ENCODE measurements at regions not wholly inside any gene's neighbourhood (a gene's known extent, or its start where the extent isn't known, plus 50 kb on each side); places are given as distances from the start of the nearest gene placed in this dataset.

DNA sequence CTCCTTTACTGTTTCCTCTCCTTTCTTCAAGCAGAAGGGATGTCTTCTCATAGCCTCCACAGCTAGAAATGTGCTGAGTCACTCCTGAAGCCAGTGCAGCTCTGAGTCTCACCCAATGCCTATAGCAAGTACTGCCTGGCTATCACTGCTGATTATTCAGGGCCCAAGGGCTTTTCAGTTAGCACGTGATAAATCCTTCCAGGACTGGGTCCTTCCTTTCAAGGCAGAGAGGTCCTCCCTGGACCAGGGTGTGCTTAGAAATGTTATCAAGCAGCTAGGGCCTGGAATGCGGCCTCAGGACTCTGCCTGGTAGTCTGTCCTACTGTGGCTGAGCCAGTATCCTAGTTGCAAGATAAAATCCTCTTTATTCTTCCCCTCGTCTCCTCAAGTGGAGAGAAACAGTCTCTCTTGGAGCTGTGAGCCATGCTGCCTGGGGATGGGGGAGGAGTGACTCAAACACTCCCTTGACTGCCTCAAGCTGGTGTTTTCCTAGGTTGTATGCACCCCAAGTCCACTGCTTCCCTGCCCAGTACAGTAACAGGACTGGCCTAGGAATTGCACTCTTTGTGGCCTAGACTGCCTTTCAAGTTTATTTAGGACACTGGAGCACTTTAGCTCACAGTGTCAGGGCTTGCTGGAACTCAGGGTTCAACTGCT lies 198.7 kb upstream of the SERP2 start:
- TF ChIP-seq FOXP2 (optimal IDR thresholded peaks at IDR 0.05; ENCODE audit: borderline replicate concordance, extremely low read depth, extremely low read length, insufficient read depth) (no peak), POLR2AphosphoS5 (IDR thresholded peaks at IDR 0.05; ENCODE audit: low read depth, low read length) (no peak), SIN3A (IDR thresholded peaks at IDR 0.05; ENCODE audit: borderline replicate concordance, insufficient read depth, low read length) (no peak), TAF1 (IDR thresholded peaks at IDR 0.05; ENCODE audit: borderline replicate concordance, insufficient read depth, low read length) (no peak)
- TF ChIP-seq, protein P1, sequence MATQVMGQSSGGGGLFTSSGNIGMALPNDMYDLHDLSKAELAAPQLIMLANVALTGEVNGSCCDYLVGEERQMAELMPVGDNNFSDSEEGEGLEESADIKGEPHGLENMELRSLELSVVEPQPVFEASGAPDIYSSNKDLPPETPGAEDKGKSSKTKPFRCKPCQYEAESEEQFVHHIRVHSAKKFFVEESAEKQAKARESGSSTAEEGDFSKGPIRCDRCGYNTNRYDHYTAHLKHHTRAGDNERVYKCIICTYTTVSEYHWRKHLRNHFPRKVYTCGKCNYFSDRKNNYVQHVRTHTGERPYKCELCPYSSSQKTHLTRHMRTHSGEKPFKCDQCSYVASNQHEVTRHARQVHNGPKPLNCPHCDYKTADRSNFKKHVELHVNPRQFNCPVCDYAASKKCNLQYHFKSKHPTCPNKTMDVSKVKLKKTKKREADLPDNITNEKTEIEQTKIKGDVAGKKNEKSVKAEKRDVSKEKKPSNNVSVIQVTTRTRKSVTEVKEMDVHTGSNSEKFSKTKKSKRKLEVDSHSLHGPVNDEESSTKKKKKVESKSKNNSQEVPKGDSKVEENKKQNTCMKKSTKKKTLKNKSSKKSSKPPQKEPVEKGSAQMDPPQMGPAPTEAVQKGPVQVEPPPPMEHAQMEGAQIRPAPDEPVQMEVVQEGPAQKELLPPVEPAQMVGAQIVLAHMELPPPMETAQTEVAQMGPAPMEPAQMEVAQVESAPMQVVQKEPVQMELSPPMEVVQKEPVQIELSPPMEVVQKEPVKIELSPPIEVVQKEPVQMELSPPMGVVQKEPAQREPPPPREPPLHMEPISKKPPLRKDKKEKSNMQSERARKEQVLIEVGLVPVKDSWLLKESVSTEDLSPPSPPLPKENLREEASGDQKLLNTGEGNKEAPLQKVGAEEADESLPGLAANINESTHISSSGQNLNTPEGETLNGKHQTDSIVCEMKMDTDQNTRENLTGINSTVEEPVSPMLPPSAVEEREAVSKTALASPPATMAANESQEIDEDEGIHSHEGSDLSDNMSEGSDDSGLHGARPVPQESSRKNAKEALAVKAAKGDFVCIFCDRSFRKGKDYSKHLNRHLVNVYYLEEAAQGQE (IDR thresholded peaks at IDR 0.05; ENCODE audit: insufficient read depth in 1 of 2, low read depth in 2 of 2, low read length in 2 of 2): no peak

GRCh38 chr13:44176173-44176572 lies 197.5 kb upstream of the SERP2 start:
- TF ChIP-seq FOXP2 (optimal IDR thresholded peaks at IDR 0.05; ENCODE audit: borderline replicate concordance, extremely low read depth, extremely low read length, insufficient read depth): no peak
- TF ChIP-seq SIN3A (IDR thresholded peaks at IDR 0.05; ENCODE audit: borderline replicate concordance, insufficient read depth, low read length): no peak
- TF ChIP-seq, protein P1 (IDR thresholded peaks at IDR 0.05; ENCODE audit: insufficient read depth in 1 of 2, low read depth in 2 of 2, low read length in 2 of 2): no peak

- TF ChIP-seq FOXP2 (optimal IDR thresholded peaks at IDR 0.05; ENCODE audit: borderline replicate concordance, extremely low read depth, extremely low read length, insufficient read depth) (no peak), POLR2AphosphoS5 (IDR thresholded peaks at IDR 0.05; ENCODE audit: low read depth, low read length) (no peak), TAF1 (IDR thresholded peaks at IDR 0.05; ENCODE audit: borderline replicate concordance, insufficient read depth, low read length) (no peak), SIN3A (IDR thresholded peaks at IDR 0.05; ENCODE audit: borderline replicate concordance, insufficient read depth, low read length) (no peak)
- TF ChIP-seq, protein P1 (IDR thresholded peaks at IDR 0.05; ENCODE audit: insufficient read depth in 1 of 2, low read depth in 2 of 2, low read length in 2 of 2): no peak
Observed at GRCh38 chr13:44180876-44181536, 192.6 kb upstream of the SERP2 start.

DNA sequence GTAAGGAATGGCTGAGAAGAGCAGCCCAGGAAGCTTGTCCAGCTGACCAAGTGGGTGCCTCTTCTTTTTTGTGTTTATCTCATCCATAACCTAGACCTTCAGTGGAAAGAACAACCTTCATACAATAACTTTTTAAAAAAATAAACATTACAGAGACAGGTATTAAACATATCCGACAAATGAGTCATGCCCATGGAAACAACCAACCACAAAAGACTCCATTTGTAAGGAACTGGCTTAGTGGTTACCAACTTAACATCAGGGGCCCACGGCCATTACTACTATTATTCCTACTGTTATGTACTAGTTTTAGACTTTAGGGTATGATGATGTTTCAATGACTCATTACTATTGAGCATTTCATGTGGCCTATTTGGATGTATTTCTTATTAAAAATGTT lies 191.7 kb upstream of the SERP2 start:
- TF ChIP-seq, protein P1 (IDR thresholded peaks at IDR 0.05; ENCODE audit: insufficient read depth in 1 of 2, low read depth in 2 of 2, low read length in 2 of 2): no peak
- no peak for TF ChIP-seq POLR2AphosphoS5 (IDR thresholded peaks at IDR 0.05; ENCODE audit: low read depth, low read length)
- no peak for TF ChIP-seq TAF1 (IDR thresholded peaks at IDR 0.05; ENCODE audit: borderline replicate concordance, insufficient read depth, low read length)
- TF ChIP-seq FOXP2 (optimal IDR thresholded peaks at IDR 0.05; ENCODE audit: borderline replicate concordance, extremely low read depth, extremely low read length, insufficient read depth): no peak
- TF ChIP-seq SIN3A (IDR thresholded peaks at IDR 0.05; ENCODE audit: borderline replicate concordance, insufficient read depth, low read length): no peak

All from PFSK-1 (cell line).